Esophagus muscularis mucosa (tissue), 4 donors: ENCODE measurements at regions not wholly inside any gene's neighbourhood (a gene's known extent, or its start where the extent isn't known, plus 50 kb on each side); places are given as distances from the start of the nearest gene placed in this dataset.

ENCODE experiments used
- DNase-seq: peaks from one replicate; pipeline ENCODE4 v3.0.0-alpha.2; 2017; ENCODE audit errors: extremely low spot score
- H3K27ac ChIP-seq, 4 donors: fragments of 200-600 bp; sonication (generic); replicated peaks in 1 of 4; 1 replicate in 3 of 4; 2 replicates in 1 of 4; pipeline ENCODE4 v1.5.1; 2016 to 2019; ENCODE audit warnings: mild to moderate bottlenecking in 1 of 4
- H3K27me3 ChIP-seq, 4 donors: fragments of 200-600 bp; sonication (generic); one replicate each; pipeline versions ENCODE4 v1.5.1 to v1.6.0; 2016 to 2019
- H3K36me3 ChIP-seq, 4 donors: fragments of 200-600 bp; sonication (generic); one replicate each; pipeline ENCODE4 v1.5.1; 2016 to 2019
- H3K4me1 ChIP-seq, 4 donors: fragments of 200-600 bp; sonication (generic); one replicate each; pipeline ENCODE4 v1.5.1; 2016 to 2019
- H3K4me3 ChIP-seq, 4 donors: fragments of 200-600 bp; sonication (generic); 1 replicate in 2 of 4; 2 replicates in 2 of 4; pipeline ENCODE4 v1.5.1; 2016 to 2019; ENCODE audit warnings: mild to moderate bottlenecking in 4 of 4, moderate library complexity in 1 of 4
- H3K9me3 ChIP-seq, 4 donors: fragments of 200-600 bp; sonication (generic); 1 replicate in 3 of 4; 2 replicates in 1 of 4; pipeline ENCODE4 v1.5.1; 2016 to 2019
- EP300 ChIP-seq: sonication (generic); formaldehyde crosslinking; IDR thresholded peaks from one replicate; pipeline ENCODE4 v1.6.1; 2017; ENCODE audit warnings: antibody characterized with exemption
- POLR2A ChIP-seq: fragments of 450-650 bp; IDR thresholded peaks from one replicate; pipeline ENCODE4 v1.6.1; 2017; ENCODE audit warnings: antibody characterized with exemption, moderate library complexity, mild to moderate bottlenecking, low read depth
- POLR2AphosphoS5 ChIP-seq, 2 donors: sonication (generic); formaldehyde crosslinking; IDR thresholded peaks; one replicate each; pipeline ENCODE4 v1.6.1; 2017; ENCODE audit warnings: antibody characterized with exemption in 2 of 2
- WGBS: methylation state at CpG from one replicate; pipeline ENCODE4 v1.1.5; 2018; 5-methylcytosine and 5-hydroxymethylcytosine counted together
- intact Hi-C: fragments of 100-400 bp; cut with DNase I; formaldehyde crosslinking; loops from one replicate; pipeline ENCODE4 v1.15.1; 2023
- TF ChIP-seq, protein P1 (sequence below), 3 experiments: fragments of 200-600 bp in 2 of 3; fragments of 450-650 bp in 1 of 3; sonication (generic) in 2 of 3; IDR thresholded peaks; one replicate each; pipeline ENCODE4 v1.5.1; 2017 to 2019; ENCODE audit warnings: antibody characterized with exemption in 3 of 3, mild to moderate bottlenecking in 2 of 3, moderate library complexity in 1 of 3

DNA sequence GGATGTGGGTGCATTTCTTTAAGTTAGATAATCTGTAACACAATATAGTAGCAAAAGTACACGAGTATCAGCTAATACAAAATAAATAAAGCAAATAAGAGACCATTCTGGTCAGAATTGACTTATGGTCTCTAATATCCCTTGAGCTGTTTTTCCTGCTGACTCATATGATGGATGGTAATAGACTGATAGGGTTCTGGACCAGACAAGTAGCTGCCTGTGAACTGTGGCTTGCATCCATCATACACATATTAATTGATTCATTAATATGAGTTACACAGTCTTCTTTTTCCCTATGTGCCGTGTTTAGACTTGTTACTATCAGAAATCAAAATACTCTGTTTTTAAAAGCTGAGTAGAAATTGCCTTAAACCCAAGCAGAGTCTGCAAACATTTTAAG, 762.8 kb downstream of the GATA3 start:
- intact Hi-C loops: no loop called here
- H3K4me3 ChIP-seq: no peak overlapping the region
- no peak for DNase-seq
- no peaks in the 10 kb centered on the region for H3K4me1 ChIP-seq
- TF ChIP-seq POLR2AphosphoS5 (IDR thresholded peaks at IDR 0.05) (no peak), POLR2A (no peak), EP300 (no peak)
- TF ChIP-seq, protein P1, sequence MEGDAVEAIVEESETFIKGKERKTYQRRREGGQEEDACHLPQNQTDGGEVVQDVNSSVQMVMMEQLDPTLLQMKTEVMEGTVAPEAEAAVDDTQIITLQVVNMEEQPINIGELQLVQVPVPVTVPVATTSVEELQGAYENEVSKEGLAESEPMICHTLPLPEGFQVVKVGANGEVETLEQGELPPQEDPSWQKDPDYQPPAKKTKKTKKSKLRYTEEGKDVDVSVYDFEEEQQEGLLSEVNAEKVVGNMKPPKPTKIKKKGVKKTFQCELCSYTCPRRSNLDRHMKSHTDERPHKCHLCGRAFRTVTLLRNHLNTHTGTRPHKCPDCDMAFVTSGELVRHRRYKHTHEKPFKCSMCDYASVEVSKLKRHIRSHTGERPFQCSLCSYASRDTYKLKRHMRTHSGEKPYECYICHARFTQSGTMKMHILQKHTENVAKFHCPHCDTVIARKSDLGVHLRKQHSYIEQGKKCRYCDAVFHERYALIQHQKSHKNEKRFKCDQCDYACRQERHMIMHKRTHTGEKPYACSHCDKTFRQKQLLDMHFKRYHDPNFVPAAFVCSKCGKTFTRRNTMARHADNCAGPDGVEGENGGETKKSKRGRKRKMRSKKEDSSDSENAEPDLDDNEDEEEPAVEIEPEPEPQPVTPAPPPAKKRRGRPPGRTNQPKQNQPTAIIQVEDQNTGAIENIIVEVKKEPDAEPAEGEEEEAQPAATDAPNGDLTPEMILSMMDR (IDR thresholded peaks at IDR 0.05): no peak
- no peaks in the 10 kb centered on the region for H3K9me3 ChIP-seq
- 57% methylated on average over 2 of the region's 2 CpGs for WGBS
- H3K27ac ChIP-seq: no peak overlapping the region
- H3K36me3 ChIP-seq: no peaks in the 10 kb centered on the region
- no peaks in the 10 kb centered on the region for H3K27me3 ChIP-seq

DNA sequence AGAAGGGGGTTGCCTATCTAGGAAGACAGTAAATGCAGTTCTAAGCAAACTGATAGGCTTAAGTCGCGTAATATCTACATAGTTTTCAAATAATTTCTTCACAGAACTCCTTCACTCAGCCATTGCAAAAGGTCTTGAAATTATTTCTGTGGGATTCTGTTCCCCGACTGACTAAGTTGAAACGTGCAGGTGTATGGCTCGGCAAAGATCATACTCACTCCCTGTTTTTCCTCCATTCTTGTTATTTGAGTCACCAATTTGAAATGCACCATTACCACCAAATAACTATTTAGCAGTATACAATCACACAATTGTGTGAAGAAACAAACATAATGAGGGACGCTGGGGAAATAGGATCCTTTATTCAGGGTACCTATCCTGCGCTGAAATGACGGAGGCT, 771.1 kb downstream of the GATA3 start:
- H3K9me3 ChIP-seq: no peaks in the 10 kb centered on the region
- H3K4me3 ChIP-seq: no peak overlapping the region
- H3K27me3 ChIP-seq: no peaks in the 10 kb centered on the region
- intact Hi-C loops: no loop called here
- 79% methylated on average over 8 of the region's 8 CpGs for WGBS
- DNase-seq: no peak
- TF ChIP-seq EP300 (no peak), POLR2AphosphoS5 (IDR thresholded peaks at IDR 0.05) (no peak), POLR2A (no peak)
- TF ChIP-seq, protein P1 (IDR thresholded peaks at IDR 0.05): no peak
- no peaks in the 10 kb centered on the region for H3K4me1 ChIP-seq
- H3K36me3 ChIP-seq: no peaks in the 10 kb centered on the region
- no peak overlapping the region for H3K27ac ChIP-seq

DNA sequence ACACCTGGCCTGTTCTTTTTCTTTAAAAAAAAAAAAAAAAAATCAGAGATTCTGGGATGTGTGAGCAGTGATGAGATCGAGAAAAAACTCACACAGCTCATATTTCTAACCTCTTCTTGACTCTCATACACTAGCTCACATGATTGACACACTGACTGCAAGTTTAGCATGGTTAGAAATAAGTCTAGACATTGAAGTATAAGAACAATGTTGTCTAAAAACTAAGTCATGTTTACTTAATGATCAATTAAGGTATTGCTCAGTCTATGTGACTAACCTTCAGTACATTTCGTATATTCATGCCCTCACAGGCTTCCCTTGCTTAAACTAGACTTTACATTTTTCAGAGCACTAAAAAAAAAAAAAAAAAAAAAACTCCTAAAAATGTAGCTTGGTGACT, 775.1 kb downstream of the GATA3 start:
- WGBS: 72% methylated on average over 2 of the region's 2 CpGs
- Histone ChIP-seq H3K9me3 (no peaks in the 10 kb centered on the region), H3K36me3 (no peaks in the 10 kb centered on the region), H3K4me3 (no peak overlapping the region), H3K27me3 (no peaks in the 10 kb centered on the region), H3K4me1 (no peaks in the 10 kb centered on the region), H3K27ac (no peak overlapping the region)
- TF ChIP-seq, protein P1 (IDR thresholded peaks at IDR 0.05): no peak
- no peak for TF ChIP-seq POLR2A
- DNase-seq: no peak
- intact Hi-C loops: no loop called here

DNA sequence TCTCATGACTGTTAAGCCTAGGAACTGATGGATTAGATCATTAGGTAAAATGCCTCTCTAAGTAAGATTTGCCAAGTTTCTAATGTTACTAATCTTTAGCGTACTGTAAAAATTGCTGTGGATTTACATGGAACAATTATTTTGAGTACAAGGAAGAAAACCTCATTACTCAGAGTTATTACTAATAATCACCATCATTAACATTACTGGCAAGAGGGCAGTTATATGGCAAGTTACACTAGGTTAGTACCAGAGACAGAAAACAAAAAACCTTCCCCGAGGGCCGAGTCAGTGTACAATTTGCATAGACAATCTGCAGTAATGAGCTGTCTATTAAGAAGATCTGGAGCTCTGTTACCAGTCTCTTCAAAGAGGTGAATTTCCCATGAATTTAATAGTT, 775.6 kb downstream of the GATA3 start:
- no peak for DNase-seq
- intact Hi-C loops: no loop called here
- TF ChIP-seq POLR2AphosphoS5 (IDR thresholded peaks at IDR 0.05) (no peak), EP300 (no peak), POLR2A (no peak)
- TF ChIP-seq, protein P1 (IDR thresholded peaks at IDR 0.05): no peak
- no peaks in the 10 kb centered on the region for H3K27me3 ChIP-seq
- no peak overlapping the region for H3K4me3 ChIP-seq
- H3K4me1 ChIP-seq: no peaks in the 10 kb centered on the region
- H3K9me3 ChIP-seq: no peaks in the 10 kb centered on the region
- H3K27ac ChIP-seq: no peak overlapping the region
- WGBS: 94% methylated on average over 3 of the region's 3 CpGs
- no peaks in the 10 kb centered on the region for H3K36me3 ChIP-seq

DNA sequence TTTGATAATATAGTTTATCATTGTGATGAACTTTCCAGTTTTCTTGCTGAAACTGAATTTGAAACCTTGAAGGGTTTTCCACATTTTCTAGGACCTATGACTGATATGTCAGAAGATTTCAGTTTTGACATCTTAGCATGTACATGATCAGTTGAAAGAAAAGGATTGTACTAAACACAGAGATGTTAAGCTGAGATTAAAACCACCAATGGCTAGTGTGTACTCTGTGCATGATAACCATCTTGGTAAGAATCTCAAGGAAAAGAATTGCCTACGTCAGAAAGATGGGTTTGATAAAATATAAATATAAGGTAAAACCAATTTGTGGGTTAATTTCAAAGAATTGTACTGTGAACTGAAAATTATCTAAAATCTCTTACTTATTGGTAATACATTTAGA, 776.4 kb downstream of the GATA3 start:
- H3K9me3 ChIP-seq: no peaks in the 10 kb centered on the region
- TF ChIP-seq, protein P1 (IDR thresholded peaks at IDR 0.05): no peak
- TF ChIP-seq EP300 (no peak), POLR2A (no peak), POLR2AphosphoS5 (IDR thresholded peaks at IDR 0.05) (no peak)
- H3K4me3 ChIP-seq: no peak overlapping the region
- 84% methylated on average over 1 of the region's 1 CpG for WGBS
- no peaks in the 10 kb centered on the region for H3K36me3 ChIP-seq
- no peaks in the 10 kb centered on the region for H3K4me1 ChIP-seq
- intact Hi-C loops: no loop called here
- no peak overlapping the region for H3K27ac ChIP-seq
- DNase-seq: no peak
- no peaks in the 10 kb centered on the region for H3K27me3 ChIP-seq
